ENCODE measurements at regions not wholly inside any gene's neighbourhood (a gene's known extent, or its start where the extent isn't known, plus 50 kb on each side); places are given as distances from the start of the nearest gene placed in this dataset.

GRCh38 chr3:95036526-95037021 lies 973.7 kb downstream of the NSUN3 start:
- no peaks in the 10 kb centered on the region for H3K36me3 ChIP-seq (ENCODE audit: control insufficient read depth, insufficient read depth, low read length)
- no peak overlapping the region for H3K4me3 ChIP-seq (ENCODE audit: low read depth, low read length)
- no peak for TF ChIP-seq CTCF (IDR thresholded peaks at IDR 0.05; ENCODE audit: insufficient read depth, low read length, poor library complexity, severe bottlenecking)
- H3K27me3 ChIP-seq (ENCODE audit: control insufficient read depth, insufficient read depth, low read length) = no peaks in the 10 kb centered on the region
- DNase-seq (ENCODE audit: low read depth) = no peak

GRCh38 chr3:95037097-95037496 lies 974.2 kb downstream of the NSUN3 start:
- DNase-seq (ENCODE audit: low read depth) = no peak
- TF ChIP-seq CTCF (IDR thresholded peaks at IDR 0.05; ENCODE audit: insufficient read depth, low read length, poor library complexity, severe bottlenecking) = no peak
- no peak overlapping the region for H3K4me3 ChIP-seq (ENCODE audit: low read depth, low read length)
- H3K27me3 ChIP-seq (ENCODE audit: control insufficient read depth, insufficient read depth, low read length) = no peaks in the 10 kb centered on the region
- no peaks in the 10 kb centered on the region for H3K36me3 ChIP-seq (ENCODE audit: control insufficient read depth, insufficient read depth, low read length)

- TF ChIP-seq CTCF (IDR thresholded peaks at IDR 0.05; ENCODE audit: insufficient read depth, low read length, poor library complexity, severe bottlenecking) = no peak
- Histone ChIP-seq H3K4me3 (ENCODE audit: low read depth, low read length) (no peak overlapping the region), H3K27me3 (ENCODE audit: control insufficient read depth, insufficient read depth, low read length) (no peaks in the 10 kb centered on the region), H3K36me3 (ENCODE audit: control insufficient read depth, insufficient read depth, low read length) (no peaks in the 10 kb centered on the region)
- no peak for DNase-seq (ENCODE audit: low read depth)
Observed at GRCh38 chr3:95037927-95038326, 975.1 kb downstream of the NSUN3 start.

GRCh38 chr3:95044101-95044500 lies 981.2 kb downstream of the NSUN3 start:
- no peaks in the 10 kb centered on the region for H3K36me3 ChIP-seq (ENCODE audit: control insufficient read depth, insufficient read depth, low read length)
- TF ChIP-seq CTCF (IDR thresholded peaks at IDR 0.05; ENCODE audit: insufficient read depth, low read length, poor library complexity, severe bottlenecking) = no peak
- H3K4me3 ChIP-seq (ENCODE audit: low read depth, low read length) = no peak overlapping the region
- no peak for DNase-seq (ENCODE audit: low read depth)
- no peaks in the 10 kb centered on the region for H3K27me3 ChIP-seq (ENCODE audit: control insufficient read depth, insufficient read depth, low read length)

GRCh38 chr3:95048564-95048963 lies 985.7 kb downstream of the NSUN3 start:
- no peaks in the 10 kb centered on the region for H3K36me3 ChIP-seq (ENCODE audit: control insufficient read depth, insufficient read depth, low read length)
- no peak overlapping the region for H3K4me3 ChIP-seq (ENCODE audit: low read depth, low read length)
- no peak for DNase-seq (ENCODE audit: low read depth)
- H3K27me3 ChIP-seq (ENCODE audit: control insufficient read depth, insufficient read depth, low read length) = no peaks in the 10 kb centered on the region
- no peak for TF ChIP-seq CTCF (IDR thresholded peaks at IDR 0.05; ENCODE audit: insufficient read depth, low read length, poor library complexity, severe bottlenecking)

DNA sequence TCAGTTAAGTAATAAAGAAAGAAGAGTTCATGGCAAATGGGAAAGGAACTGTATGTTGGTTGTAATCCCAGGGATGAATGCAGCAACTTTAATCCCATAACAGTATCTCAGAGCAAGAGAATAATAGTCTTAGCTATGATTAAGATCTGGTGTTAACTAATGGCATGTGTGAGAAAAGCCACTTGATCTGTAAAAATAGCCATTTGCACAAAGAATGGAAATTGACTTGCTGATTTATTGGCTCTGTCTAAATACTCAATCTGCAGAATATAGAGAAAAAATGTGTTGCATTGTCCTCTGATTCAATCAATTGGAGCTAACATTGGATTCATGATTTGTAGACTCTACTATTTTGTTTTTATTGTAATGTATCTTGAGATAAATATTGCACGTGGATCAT lies 987.0 kb downstream of the NSUN3 start:
- no peak for TF ChIP-seq CTCF (IDR thresholded peaks at IDR 0.05; ENCODE audit: insufficient read depth, low read length, poor library complexity, severe bottlenecking)
- no peaks in the 10 kb centered on the region for H3K36me3 ChIP-seq (ENCODE audit: control insufficient read depth, insufficient read depth, low read length)
- no peaks in the 10 kb centered on the region for H3K27me3 ChIP-seq (ENCODE audit: control insufficient read depth, insufficient read depth, low read length)

More for the DNA sequence above, 987.0 kb downstream of the NSUN3 start:
- no peak for DNase-seq (ENCODE audit: low read depth)
- H3K4me3 ChIP-seq (ENCODE audit: low read depth, low read length) = no peak overlapping the region

Data from kidney epithelial cell (primary cell).